HepG2 (cell line): ENCODE measurements at regions not wholly inside any gene's neighbourhood (a gene's known extent, or its start where the extent isn't known, plus 50 kb on each side); places are given as distances from the start of the nearest gene placed in this dataset.

Source experiments
- EP300 ChIP-seq, 3 experiments: sonication (generic) in 1 of 3; formaldehyde crosslinking in 1 of 3; IDR thresholded peaks; 2 replicates each; pipeline versions ENCODE4 v1.5.1 to v1.6.1; 2011 to 2020; ENCODE audit warnings: low read depth in 2 of 3, low read length in 2 of 3, borderline replicate concordance in 1 of 3, improper control_type of control experiment in 1 of 3, mild to moderate bottlenecking in 1 of 3, missing genetic modification reagents in 1 of 3, moderate library complexity in 1 of 3
- FOXK2 ChIP-seq: fragments of 450-650 bp; IDR thresholded peaks from 2 replicates; pipeline ENCODE4 v1.6.1; 2016
- GLI4 ChIP-seq: sonication (generic); formaldehyde crosslinking; IDR thresholded peaks from 2 replicates; pipeline ENCODE4 v1.5.1; 2020; ENCODE audit warnings: missing genetic modification reagents, mild to moderate bottlenecking, moderate library complexity, borderline replicate concordance
- MXI1 ChIP-seq: IDR thresholded peaks from 3 replicates; pipeline ENCODE4 v1.6.1; 2012; ENCODE audit warnings: low read depth, low read length, inconsistent platforms, borderline replicate concordance
- SETDB1 ChIP-seq: sonication (generic); formaldehyde crosslinking; IDR thresholded peaks from 2 replicates; pipeline ENCODE4 v1.5.1; 2020; ENCODE audit warnings: missing genetic modification reagents, mild to moderate bottlenecking, borderline replicate concordance
- TCF7L2 ChIP-seq: IDR thresholded peaks from 2 replicates; pipeline ENCODE4 v1.6.1; 2011; ENCODE audit warnings: mild to moderate bottlenecking, low read depth, low read length, moderate library complexity
- ZNF619 ChIP-seq: sonication (generic); formaldehyde crosslinking; IDR thresholded peaks from 2 replicates; pipeline ENCODE4 v1.4.0; 2020; ENCODE audit warnings: mild to moderate bottlenecking, missing genetic modification reagents
- ZNF780A ChIP-seq: sonication (generic); formaldehyde crosslinking; IDR thresholded peaks from 2 replicates; pipeline ENCODE4 v1.8.0; 2022; ENCODE audit warnings: mild to moderate bottlenecking, missing genetic modification reagents, moderate library complexity
- TF ChIP-seq, protein P1 (sequence below): sonication (generic); formaldehyde crosslinking; IDR thresholded peaks from 2 replicates; pipeline ENCODE4 v1.5.0; 2020; ENCODE audit warnings: mild to moderate bottlenecking, missing genetic modification reagents, moderate library complexity
- TF ChIP-seq, protein P2 (sequence below): sonication (generic); formaldehyde crosslinking; IDR thresholded peaks from 2 replicates; pipeline ENCODE4 v1.8.1; 2023; ENCODE audit warnings: mild to moderate bottlenecking, missing genetic modification reagents
- TF ChIP-seq, protein P3 (sequence below): sonication (generic); formaldehyde crosslinking; IDR thresholded peaks from 2 replicates; pipeline ENCODE4 v1.4.0; 2020; ENCODE audit warnings: missing genetic modification reagents, borderline replicate concordance
- TF ChIP-seq, protein P4 (sequence below): sonication (generic); formaldehyde crosslinking; IDR thresholded peaks from 2 replicates; pipeline ENCODE4 v1.5.0; 2020; ENCODE audit warnings: mild to moderate bottlenecking, missing genetic modification reagents

DNA sequence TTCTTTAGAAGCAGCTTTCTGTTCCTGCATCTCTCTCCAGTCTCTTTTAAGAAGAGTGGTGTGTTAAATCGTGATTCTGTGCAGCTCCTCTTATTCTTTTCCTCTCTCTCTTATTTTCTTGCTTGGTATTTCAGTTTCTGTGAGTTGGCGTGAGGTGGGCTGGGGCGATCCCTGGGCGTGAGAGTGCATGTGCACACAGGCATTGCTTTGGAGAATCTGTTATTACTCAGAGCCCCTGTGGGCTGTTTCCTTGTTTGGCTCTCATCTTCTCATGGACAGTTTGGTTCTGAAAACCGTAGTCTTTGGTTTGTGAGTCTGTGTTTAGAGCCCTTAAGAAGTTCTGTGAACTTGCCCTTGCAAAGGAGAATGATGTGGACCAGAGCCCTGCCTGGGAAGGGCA lies 97.2 kb upstream of the CLNK start:
- TF ChIP-seq GLI4 (CRISPR knock-in tag) (no peak), MXI1 (no peak), ZNF780A (no peak), SETDB1 (CRISPR knock-in tag) (no peak), EP300 (IDR thresholded peaks at IDR 0.05; ENCODE audit: low read depth in 2 of 2, low read length in 2 of 2) (no peak), EP300 (CRISPR knock-in tag; IDR thresholded peaks at IDR 0.05; ENCODE audit: borderline replicate concordance) (no peak), FOXK2 (no peak), TCF7L2 (no peak), ZNF619 (CRISPR knock-in tag) (no peak)
- TF ChIP-seq, protein P1, sequence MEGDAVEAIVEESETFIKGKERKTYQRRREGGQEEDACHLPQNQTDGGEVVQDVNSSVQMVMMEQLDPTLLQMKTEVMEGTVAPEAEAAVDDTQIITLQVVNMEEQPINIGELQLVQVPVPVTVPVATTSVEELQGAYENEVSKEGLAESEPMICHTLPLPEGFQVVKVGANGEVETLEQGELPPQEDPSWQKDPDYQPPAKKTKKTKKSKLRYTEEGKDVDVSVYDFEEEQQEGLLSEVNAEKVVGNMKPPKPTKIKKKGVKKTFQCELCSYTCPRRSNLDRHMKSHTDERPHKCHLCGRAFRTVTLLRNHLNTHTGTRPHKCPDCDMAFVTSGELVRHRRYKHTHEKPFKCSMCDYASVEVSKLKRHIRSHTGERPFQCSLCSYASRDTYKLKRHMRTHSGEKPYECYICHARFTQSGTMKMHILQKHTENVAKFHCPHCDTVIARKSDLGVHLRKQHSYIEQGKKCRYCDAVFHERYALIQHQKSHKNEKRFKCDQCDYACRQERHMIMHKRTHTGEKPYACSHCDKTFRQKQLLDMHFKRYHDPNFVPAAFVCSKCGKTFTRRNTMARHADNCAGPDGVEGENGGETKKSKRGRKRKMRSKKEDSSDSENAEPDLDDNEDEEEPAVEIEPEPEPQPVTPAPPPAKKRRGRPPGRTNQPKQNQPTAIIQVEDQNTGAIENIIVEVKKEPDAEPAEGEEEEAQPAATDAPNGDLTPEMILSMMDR (CRISPR knock-in tag) = no peak
- TF ChIP-seq, protein P2, sequence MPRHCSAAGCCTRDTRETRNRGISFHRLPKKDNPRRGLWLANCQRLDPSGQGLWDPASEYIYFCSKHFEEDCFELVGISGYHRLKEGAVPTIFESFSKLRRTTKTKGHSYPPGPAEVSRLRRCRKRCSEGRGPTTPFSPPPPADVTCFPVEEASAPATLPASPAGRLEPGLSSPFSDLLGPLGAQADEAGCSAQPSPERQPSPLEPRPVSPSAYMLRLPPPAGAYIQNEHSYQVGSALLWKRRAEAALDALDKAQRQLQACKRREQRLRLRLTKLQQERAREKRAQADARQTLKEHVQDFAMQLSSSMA (CRISPR knock-in tag) = no peak
- TF ChIP-seq, protein P3, sequence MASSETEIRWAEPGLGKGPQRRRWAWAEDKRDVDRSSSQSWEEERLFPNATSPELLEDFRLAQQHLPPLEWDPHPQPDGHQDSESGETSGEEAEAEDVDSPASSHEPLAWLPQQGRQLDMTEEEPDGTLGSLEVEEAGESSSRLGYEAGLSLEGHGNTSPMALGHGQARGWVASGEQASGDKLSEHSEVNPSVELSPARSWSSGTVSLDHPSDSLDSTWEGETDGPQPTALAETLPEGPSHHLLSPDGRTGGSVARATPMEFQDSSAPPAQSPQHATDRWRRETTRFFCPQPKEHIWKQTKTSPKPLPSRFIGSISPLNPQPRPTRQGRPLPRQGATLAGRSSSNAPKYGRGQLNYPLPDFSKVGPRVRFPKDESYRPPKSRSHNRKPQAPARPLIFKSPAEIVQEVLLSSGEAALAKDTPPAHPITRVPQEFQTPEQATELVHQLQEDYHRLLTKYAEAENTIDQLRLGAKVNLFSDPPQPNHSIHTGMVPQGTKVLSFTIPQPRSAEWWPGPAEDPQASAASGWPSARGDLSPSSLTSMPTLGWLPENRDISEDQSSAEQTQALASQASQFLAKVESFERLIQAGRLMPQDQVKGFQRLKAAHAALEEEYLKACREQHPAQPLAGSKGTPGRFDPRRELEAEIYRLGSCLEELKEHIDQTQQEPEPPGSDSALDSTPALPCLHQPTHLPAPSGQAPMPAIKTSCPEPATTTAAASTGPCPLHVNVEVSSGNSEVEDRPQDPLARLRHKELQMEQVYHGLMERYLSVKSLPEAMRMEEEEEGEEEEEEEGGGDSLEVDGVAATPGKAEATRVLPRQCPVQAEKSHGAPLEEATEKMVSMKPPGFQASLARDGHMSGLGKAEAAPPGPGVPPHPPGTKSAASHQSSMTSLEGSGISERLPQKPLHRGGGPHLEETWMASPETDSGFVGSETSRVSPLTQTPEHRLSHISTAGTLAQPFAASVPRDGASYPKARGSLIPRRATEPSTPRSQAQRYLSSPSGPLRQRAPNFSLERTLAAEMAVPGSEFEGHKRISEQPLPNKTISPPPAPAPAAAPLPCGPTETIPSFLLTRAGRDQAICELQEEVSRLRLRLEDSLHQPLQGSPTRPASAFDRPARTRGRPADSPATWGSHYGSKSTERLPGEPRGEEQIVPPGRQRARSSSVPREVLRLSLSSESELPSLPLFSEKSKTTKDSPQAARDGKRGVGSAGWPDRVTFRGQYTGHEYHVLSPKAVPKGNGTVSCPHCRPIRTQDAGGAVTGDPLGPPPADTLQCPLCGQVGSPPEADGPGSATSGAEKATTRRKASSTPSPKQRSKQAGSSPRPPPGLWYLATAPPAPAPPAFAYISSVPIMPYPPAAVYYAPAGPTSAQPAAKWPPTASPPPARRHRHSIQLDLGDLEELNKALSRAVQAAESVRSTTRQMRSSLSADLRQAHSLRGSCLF (CRISPR knock-in tag) = no peak
- TF ChIP-seq, protein P4, sequence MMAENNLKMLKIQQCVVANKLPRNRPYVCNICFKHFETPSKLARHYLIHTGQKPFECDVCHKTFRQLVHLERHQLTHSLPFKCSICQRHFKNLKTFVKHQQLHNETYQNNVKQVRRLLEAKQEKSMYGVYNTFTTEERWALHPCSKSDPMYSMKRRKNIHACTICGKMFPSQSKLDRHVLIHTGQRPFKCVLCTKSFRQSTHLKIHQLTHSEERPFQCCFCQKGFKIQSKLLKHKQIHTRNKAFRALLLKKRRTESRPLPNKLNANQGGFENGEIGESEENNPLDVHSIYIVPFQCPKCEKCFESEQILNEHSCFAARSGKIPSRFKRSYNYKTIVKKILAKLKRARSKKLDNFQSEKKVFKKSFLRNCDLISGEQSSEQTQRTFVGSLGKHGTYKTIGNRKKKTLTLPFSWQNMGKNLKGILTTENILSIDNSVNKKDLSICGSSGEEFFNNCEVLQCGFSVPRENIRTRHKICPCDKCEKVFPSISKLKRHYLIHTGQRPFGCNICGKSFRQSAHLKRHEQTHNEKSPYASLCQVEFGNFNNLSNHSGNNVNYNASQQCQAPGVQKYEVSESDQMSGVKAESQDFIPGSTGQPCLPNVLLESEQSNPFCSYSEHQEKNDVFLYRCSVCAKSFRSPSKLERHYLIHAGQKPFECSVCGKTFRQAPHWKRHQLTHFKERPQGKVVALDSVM (CRISPR knock-in tag) = no peak
